ENCODE measurements at regions not wholly inside any gene's neighbourhood (a gene's known extent, or its start where the extent isn't known, plus 50 kb on each side); places are given as distances from the start of the nearest gene placed in this dataset.

- 87 to 95% methylated on average over 4 of the region's 4 CpGs for WGBS, 2 donors
- no peak for DNase-seq (ENCODE audit: low spot score in 2 of 2)
- intact Hi-C loops (cut with DNase I; ENCODE audit: low total_unique reads), result no loop called here
- no peak overlapping the region for H3K4me3 ChIP-seq (ENCODE audit: low read depth, poor library complexity, severe bottlenecking)
- TF ChIP-seq CTCF (IDR thresholded peaks at IDR 0.05) (no peak), POLR2A (IDR thresholded peaks at IDR 0.05) (no peak)
Measured at GRCh38 chr4:74627093-74627492, 167.2 kb downstream of the BTC start.

- intact Hi-C loops (cut with DNase I; ENCODE audit: low total_unique reads), result no loop called here
- DNase-seq (ENCODE audit: low spot score in 2 of 2), result no peak
- TF ChIP-seq POLR2A (IDR thresholded peaks at IDR 0.05) (no peak), CTCF (IDR thresholded peaks at IDR 0.05) (no peak)
- WGBS, 2 donors, result 80 to 81% methylated on average over 4 of the region's 4 CpGs
- H3K4me3 ChIP-seq (ENCODE audit: low read depth, poor library complexity, severe bottlenecking), result no peak overlapping the region
Measured at GRCh38 chr4:74627504-74627903, 166.8 kb downstream of the BTC start.

- intact Hi-C loops (cut with DNase I; ENCODE audit: low total_unique reads), result no loop called here
- TF ChIP-seq POLR2A (IDR thresholded peaks at IDR 0.05) (no peak), CTCF (IDR thresholded peaks at IDR 0.05) (no peak)
- DNase-seq (ENCODE audit: low spot score in 2 of 2), result no peak
- H3K4me3 ChIP-seq (ENCODE audit: low read depth, poor library complexity, severe bottlenecking), result no peak overlapping the region
- 61 to 63% methylated on average over 6 of the region's 6 CpGs for WGBS, 2 donors
Measured at GRCh38 chr4:74628852-74629620, 165.3 kb downstream of the BTC start.

- TF ChIP-seq CTCF (IDR thresholded peaks at IDR 0.05) (no peak), POLR2A (IDR thresholded peaks at IDR 0.05) (no peak)
- WGBS, 2 donors, result 85 to 89% methylated on average over 3 of the region's 3 CpGs
- intact Hi-C loops (cut with DNase I; ENCODE audit: low total_unique reads), result no loop called here
- no peak overlapping the region for H3K4me3 ChIP-seq (ENCODE audit: low read depth, poor library complexity, severe bottlenecking)
- no peak for DNase-seq (ENCODE audit: low spot score in 2 of 2)
Measured at GRCh38 chr4:74630551-74630950, 163.8 kb downstream of the BTC start.

- 77 to 80% methylated on average over 2 of the region's 2 CpGs for WGBS, 2 donors
- intact Hi-C loops (cut with DNase I; ENCODE audit: low total_unique reads), result no loop called here
- H3K4me3 ChIP-seq (ENCODE audit: low read depth, poor library complexity, severe bottlenecking), result no peak overlapping the region
- DNase-seq (ENCODE audit: low spot score in 2 of 2), result no peak
- no peak for TF ChIP-seq POLR2A (IDR thresholded peaks at IDR 0.05)
- no peak for TF ChIP-seq CTCF (IDR thresholded peaks at IDR 0.05)
Measured at GRCh38 chr4:74631338-74631737, 163.0 kb downstream of the BTC start.

- TF ChIP-seq POLR2A (IDR thresholded peaks at IDR 0.05) (no peak), CTCF (IDR thresholded peaks at IDR 0.05) (no peak)
- intact Hi-C loops (cut with DNase I; ENCODE audit: low total_unique reads), result no loop called here
- DNase-seq (ENCODE audit: low spot score in 2 of 2), result no peak
- no peak overlapping the region for H3K4me3 ChIP-seq (ENCODE audit: low read depth, poor library complexity, severe bottlenecking)
Measured at GRCh38 chr4:74631988-74632387, 162.3 kb downstream of the BTC start.

Measured in lower leg skin (tissue), 4 donors.